NCI-H2227 (cell line): ENCODE measurements at regions not wholly inside any gene's neighbourhood (a gene's known extent, or its start where the extent isn't known, plus 50 kb on each side); places are given as distances from the start of the nearest gene placed in this dataset.
"Not testable (repeated sequence)": the region's sequence is repeated elsewhere in the genome, so short reads cannot be mapped to it uniquely, and the experiment has no call there.

ENCODE experiments used
- DNase-seq: peaks from one replicate; lab custom pipeline; 2025; ENCODE audit not compliant: unreplicated experiment; lab: John Stamatoyannopoulos, UW

DNA sequence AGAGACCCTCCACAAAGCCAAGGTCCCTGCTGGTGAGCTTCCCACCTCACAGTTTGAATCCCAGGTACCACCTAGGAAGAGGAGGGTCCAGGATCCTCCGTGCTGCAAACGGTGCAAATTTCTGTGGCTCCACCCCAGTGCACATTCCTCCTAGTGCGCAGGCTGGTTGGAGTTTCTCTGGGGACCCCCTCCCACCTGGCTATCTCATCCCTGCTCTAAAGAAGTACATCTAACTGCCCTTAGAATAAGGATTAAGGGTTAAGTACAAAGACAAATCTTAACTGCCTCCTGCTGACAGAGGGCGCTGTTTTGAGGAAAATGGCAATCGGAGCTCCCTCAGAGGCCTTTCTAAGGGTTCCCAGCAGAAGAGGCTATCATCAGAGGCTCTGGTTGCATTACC, 109.6 kb upstream of the FSIP2 start:
- DNase-seq: no peak

GRCh38 chr2:185633621-185634020, 105.0 kb upstream of the FSIP2 start:
- DNase-seq: no peak

DNA sequence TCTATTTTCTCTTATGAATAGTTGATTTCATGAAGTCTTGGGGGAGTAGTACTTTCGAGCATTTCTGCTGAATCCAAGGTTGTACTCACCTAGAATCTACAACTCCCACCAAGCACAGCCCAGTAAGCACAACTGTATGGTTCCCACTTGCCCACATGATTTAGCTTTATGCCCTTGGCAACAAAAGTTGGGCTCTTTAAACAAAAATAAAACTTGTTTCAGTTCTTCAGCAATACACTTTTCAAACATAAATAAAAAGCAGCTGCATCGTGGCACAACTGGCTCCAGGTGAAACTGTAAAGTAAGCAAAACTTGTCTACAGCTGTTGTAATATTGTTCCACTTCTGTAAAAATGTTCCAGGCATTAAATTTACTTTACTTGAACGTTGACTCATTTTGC, 99.8 kb upstream of the FSIP2 start:
- no peak for DNase-seq

DNA sequence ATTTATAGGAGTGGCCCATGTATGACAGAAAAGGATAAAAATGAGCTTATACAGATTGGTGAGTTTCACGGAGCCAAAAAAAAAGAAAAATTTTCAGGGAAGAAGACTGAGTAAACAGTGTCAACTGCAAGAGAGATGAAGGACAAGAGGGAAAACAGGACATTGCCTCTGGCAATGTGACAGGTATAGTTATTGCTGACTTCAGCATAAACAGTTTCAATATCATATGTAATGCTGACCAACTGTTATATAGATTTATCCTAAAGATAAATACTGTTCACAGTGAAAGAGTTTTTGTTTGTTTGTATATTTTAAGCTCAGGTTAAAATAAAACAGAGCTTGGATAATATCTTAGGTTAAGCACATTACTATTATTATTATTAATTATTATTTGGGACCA, 98.0 kb upstream of the FSIP2 start:
- DNase-seq: no peak

GRCh38 chr2:185643434-185643833, 95.2 kb upstream of the FSIP2 start:
- DNase-seq: no peak

DNA sequence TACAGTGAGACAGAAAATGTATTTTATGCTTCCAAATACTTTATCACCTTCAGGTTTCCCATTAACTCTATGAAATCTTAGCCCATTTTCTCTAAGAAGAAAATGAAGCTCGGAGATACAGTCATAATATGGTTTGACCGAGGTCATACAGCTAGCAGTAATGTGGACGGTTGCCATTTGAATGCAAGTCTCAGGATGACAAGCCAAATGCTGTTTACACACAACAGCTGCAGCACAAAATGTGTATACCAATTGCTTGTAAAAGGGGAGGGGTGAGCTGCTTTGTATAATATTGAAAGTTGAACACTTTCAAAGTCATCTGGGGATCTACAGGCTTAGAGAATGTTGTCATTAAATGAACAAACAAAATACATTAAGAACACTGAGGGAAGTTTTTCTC, 93.8 kb upstream of the FSIP2 start:
- DNase-seq: no peak

GRCh38 chr2:185645529-185645928, 93.1 kb upstream of the FSIP2 start:
- DNase-seq: peak; percentile 7

- no peak for DNase-seq
Observed at GRCh38 chr2:185658750-185659149, 79.9 kb upstream of the FSIP2 start.

DNA sequence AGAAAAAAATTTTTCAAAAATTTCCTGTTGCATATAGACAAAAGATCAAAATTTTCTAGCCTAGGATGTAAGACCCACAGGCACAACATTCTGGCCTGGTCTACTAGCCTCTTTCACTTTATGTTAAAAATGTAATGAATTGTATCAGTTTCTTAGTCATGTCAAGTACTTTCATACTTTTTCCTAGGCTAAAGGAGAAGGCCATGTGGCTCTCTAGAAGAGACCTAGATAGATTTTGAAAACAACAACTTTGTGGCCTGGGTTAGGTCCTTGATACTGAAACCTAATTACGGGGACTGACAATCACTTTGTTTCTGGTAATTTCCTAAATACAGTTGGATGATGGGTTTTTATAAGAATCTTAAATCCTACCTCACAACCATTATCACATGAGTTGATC, 74.8 kb upstream of the FSIP2 start:
- DNase-seq: no peak

- no peak for DNase-seq
Observed at GRCh38 chr2:185664384-185664783, 74.2 kb upstream of the FSIP2 start.

DNA sequence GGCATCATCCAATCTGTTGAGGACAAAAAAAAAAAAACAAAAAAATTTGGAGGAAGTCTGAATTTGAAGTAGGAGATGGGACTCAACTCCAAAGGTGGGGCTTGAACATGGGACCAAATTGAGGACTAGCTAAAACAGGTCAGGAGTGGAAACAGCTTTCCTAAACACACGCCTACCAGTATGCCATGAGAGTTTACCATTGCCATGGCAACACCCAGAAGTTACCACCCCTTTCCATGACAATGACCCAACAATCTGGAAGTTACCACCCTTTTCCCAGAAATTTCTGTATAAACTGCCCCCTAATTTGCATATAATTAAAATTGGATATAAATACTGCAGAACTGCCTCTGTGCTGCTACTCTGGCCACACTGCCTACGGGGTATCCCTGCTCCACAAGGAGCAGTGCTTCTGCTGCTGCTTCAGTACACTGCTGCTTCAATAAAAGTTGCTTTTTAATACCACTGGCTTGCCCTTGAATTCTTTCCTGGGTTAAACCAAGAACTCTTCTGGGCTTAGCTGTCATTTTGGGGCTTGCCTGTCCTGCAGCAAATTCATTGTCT, 73.3 kb upstream of the FSIP2 start:
- DNase-seq: no peak

GRCh38 chr2:185667452-185667851, 71.2 kb upstream of the FSIP2 start:
- no peak for DNase-seq

GRCh38 chr2:185668710-185669109, 69.9 kb upstream of the FSIP2 start:
- no peak for DNase-seq

DNA sequence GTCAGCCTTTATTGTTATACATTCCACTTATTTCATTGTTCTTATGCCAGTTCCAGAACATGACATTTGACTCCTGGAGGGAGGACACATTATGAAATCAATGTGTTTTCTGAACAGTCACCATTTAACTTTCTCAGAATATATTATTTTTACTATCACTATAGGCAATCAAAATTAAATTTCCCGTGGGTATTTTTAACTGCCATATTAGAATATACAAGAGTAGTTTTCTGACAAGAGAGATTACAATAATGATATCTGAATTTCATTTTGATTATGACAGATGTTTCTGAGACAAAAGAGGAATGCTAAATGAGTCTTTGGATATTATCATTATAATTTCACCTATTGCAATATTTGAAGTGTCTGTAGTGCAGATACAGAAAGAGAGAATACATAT, 64.4 kb upstream of the FSIP2 start:
- no peak for DNase-seq

GRCh38 chr2:185676316-185676715, 62.3 kb upstream of the FSIP2 start:
- DNase-seq: no peak

DNA sequence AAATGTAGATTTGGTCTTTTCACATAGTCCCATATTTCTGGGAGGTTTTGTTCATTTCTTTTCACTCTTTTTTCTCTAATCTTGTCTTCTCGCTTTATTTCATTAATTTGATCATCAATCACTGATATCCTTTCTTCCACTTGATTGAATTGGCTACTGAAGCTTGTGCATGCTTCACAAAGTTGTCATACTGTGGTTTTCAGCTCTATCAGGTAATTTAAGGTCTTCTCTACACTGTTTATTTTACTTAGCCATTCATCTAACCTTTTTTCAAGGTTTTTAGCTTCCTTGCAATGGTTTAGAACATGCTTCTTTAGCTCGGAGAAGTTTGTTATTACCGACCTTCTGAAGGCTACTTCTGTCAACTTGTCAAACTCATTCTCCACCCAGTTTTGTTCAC, 51.6 kb upstream of the FSIP2 start:
- DNase-seq: not testable (repeated sequence)

DNA sequence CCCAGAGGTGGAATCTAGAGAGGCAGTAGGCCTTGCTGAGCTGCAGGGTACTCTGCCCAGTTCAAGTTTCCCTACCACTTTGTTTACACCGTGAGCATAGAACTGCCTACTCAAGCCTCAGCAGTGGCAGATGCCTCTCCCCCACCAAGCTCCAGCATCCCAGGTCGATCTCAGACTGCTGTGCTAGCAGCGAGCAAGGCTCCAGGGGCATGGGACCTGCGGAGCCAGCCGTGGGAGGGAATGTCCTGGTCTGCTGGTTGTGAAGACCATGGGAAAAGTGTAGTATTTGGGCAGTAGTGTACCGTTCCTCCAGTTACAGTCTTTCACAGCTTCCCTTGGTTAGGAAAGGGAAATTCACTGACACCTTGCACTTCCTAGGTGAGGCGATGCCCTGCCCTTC, 50.6 kb upstream of the FSIP2 start:
- no peak for DNase-seq
